Left colon (tissue), 2 donors: ENCODE measurements at regions not wholly inside any gene's neighbourhood (a gene's known extent, or its start where the extent isn't known, plus 50 kb on each side); places are given as distances from the start of the nearest gene placed in this dataset.

Source experiments
- ATAC-seq: fragments of 200-7000 bp; cut with Tn5 transposase; one replicate; pipeline ENCODE4 v1.9.1; 2020; ENCODE audit warnings: mild to moderate bottlenecking, moderate library complexity
- DNase-seq, 2 donors: peaks; one replicate each; pipeline ENCODE4 v3.0.0-alpha.2; 2020
- intact Hi-C, 2 donors: fragments of 100-400 bp; cut with DNase I in 1 of 2; cut with micrococcal nuclease in 1 of 2; formaldehyde crosslinking; loops; one replicate each; pipeline versions ENCODE4 v1.11.2 to v1.14.0; 2022; cut with DNase I, micrococcal nuclease
- donor health status: DM: no; HTN: no; CAD: no.
- donor health status: DM: yes; HTN: yes; CAD: no.

DNA sequence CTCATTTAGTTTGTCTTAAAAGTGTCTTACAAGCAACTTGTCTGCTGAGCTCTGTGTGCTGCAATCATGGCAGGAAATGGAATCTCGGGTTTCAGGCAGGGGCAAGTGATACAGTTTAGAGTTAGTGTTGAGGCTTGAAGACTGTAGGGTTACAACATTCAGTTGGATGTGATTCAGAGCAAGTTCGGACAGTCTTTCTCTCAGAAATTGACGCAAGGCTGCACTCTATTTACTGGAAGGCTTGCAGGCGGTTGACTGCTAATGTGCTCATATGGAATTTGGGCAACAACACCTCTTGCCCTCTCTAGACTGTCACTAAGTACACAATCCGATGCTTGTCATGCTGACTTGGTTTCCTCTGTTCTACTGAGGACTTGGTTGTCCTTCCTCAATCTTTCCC, 161.7 kb upstream of the BMPER start:
- intact Hi-C loops: loop anchor here in 1 of 2 donors (10.0 kb wide), 1 partner anchor 499 kb away; no protein-coding TSS in a partner anchor
- no peak for DNase-seq
- ATAC-seq: no peak

DNA sequence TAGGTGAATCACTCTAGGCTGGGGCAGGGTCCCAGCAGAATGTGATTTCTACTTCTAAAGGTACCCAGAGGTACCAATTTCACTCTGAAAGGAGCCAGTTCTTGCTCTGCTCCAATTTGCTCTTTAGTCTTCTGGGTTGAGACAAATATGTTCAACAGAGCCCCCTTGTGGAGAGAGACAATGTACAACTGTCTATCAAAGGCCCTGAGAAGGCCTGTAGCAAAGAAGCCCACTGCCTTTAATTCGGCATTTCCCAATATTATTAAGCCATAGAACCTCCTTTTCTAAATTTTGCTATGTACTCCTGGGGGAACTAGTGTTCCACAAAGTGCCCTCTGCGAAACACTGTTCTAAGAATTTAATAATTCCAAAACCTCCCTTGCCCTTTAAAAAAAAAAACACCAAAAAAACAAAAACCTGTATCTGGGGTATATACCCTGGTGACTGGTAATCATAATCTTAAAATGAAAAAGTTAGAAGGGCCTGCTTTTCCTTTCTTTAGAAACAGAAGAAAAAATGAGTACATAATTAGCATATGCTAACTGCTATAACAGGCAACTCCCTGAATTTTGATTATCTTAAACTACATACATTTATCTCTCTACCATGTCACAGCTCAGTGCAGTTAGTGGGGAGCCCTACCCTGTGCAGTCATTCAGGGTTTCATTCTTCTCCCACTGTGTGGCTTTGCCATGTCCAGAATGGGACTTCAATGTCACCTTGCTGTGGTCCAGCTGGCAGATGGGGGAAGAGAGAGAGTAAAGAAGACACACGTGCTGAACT, 160.9 kb upstream of the BMPER start:
- ATAC-seq (peak; percentile 72), DNase-seq (no peak)
- intact Hi-C loops: loop anchor here in 1 of 2 donors (10.0 kb wide), 1 partner anchor 500 kb away; no protein-coding TSS in a partner anchor

DNA sequence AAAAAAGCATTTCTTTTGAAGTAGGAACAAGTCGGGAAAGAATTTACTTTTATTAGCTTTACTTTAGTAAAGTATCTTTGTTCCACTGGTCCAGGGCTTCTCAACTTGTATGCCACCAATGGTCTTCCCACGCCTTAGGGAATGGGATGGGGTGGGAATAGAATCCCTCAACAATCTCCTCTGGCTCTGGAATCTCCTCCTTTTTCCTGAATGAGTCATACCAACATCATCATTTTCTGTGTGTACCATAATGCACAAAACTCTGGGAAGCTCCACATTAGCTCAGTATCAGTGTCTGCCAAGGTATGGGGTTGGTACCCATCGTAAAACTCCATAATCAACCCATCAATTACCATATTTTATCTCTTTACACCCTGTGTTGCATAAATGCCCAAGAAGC, 159.4 kb upstream of the BMPER start:
- intact Hi-C loops: loop anchor here in 1 of 2 donors (10.0 kb wide), 1 partner anchor 501 kb away; no protein-coding TSS in a partner anchor
- ATAC-seq: no peak
- no peak for DNase-seq

DNA sequence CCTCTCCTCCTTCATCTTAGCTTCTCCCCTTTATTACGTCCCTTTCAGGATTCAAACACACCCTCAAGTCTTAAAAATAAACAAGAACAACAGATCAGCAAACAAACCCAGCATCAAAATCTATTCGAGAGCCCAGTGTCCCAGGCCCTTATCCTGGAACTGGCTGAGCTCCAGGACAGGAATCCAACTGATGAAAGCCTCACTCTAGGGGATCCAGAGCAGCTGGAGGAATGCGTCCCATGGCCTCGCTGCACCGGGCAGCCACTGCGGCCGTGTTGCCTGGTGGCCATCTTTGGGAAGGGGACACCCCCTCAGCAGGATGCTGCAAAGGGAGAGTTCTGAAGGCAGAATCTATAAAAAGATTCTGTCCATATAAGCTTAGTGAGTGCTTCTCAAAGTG, 156.5 kb upstream of the BMPER start:
- DNase-seq: no peak
- intact Hi-C loops: loop anchor here in 1 of 2 donors (10.0 kb wide), 1 partner anchor 504 kb away; no protein-coding TSS in a partner anchor
- ATAC-seq: no peak

DNA sequence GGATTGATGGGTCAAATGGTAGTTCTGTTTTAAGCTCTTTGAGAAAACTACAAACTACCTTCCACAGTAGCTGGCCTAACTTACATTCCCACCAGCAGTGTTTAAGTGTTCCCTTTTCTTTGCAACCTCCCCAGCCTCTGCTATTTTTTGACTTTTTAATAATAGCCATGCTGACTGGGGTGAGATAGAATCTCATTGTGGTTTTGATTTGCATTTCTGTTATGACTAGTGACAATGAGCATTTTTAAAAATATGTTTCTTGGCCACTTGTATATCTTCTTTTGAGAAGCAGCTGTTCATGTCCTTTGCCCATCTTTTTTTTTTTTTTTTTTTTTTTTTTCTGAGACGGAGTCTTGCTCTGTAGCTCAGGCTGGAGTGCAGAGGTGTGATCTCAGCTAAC, 155.2 kb upstream of the BMPER start:
- ATAC-seq: no peak
- intact Hi-C loops: loop anchor here in 1 of 2 donors (10.0 kb wide), 1 partner anchor 145 kb away; no protein-coding TSS in a partner anchor
- no peak for DNase-seq

DNA sequence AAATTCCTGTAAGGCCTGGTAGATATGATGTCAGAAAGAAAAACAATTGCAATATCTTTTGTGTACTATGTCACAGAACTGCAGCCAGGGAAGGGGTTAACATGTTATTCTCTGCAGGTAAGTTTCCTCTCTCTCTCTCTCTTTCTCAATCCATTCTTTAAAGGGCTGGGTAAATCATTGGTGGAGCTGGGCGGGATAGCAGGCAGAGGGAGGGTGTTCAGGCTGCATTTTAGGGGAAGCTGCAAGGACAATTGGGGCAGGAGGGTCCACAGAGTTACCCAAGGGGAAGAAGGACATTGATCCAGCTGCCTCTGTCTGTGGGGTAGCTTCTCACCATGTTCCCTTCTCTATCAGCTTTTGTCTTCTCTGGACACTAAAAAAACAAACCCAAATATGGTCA, 153.9 kb upstream of the BMPER start:
- DNase-seq: no peak
- intact Hi-C loops: loop anchor here in 1 of 2 donors (10.0 kb wide), 1 partner anchor 143 kb away; no protein-coding TSS in a partner anchor
- no peak for ATAC-seq

DNA sequence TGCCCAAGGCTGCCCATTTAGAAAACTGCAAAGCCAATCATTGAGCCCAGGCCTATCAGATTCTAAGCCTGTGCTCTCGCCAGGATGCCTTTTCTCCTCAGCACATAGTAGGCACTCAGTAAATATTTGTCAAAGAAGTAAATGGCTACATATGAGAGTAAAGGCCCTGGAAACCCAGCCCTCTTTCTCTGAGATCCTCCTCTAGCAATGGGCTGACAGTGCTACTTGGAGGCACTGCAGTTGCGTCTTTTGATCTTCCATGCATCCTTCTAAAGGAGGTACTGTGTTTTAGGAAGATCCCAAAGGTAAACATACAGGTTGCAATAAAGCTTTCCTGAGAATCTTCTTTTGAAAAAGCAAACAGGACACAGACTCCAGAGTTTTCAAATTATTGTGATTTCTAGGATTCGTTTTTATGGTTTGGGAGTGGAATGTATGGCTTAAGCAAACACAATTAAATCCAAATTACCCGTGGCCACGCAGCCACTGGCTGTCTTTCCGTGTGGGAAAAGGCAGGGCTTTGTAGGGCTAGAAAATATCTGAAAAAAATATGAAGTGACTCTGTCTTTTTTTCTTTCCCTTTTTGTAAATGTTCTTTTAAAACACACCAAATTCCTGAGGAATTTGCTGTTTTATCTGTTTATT, 151.3 kb upstream of the BMPER start:
- DNase-seq (no peak), ATAC-seq (peak; percentile 92)
- intact Hi-C loops: loop anchor here in 1 of 2 donors (10.0 kb wide), 1 partner anchor 141 kb away; no protein-coding TSS in a partner anchor

DNA sequence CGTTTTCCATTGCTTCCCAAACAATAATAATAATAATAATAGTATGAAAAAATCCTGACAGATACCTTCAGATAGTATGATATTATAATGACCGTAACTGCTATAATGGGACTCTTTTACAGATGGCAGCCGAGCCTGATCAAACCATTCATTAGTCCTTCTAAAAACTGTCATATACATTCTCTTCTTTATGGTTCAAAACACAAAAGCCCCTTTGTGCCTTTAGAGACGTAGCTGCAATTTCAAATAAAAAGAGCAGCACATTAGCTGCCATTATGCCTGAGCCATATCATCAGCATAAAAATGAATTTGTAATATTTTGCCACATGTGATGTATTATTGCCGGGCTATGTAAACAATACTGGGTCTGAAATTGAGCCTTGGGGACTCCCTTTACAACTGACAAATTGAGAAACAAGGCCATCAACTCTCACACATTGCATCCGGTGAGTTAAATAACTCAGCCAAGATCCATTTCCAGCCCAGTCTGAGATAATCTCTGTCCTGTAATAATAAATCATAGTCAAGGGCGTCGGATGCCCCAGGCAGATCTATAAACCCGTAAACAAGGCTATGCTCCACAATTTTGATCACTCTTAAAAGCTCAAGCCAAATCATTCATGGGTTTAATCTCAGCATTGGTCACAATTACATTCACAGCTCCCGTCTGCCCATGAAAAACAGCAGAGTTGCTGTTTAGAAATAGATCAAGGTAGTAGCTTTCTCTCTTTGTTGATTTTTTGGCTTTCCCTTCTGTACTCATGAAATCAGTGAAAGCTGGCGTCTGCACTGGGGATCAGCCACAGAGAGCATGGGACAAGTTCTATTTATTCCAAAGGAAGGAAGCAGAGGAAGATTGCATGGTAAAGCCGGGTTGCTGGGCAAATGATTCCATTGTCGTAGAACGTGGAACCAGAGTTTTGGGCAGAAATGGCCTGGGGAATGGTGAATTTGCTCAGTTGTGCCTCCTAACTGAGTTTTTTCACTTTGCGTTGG, 150.1 kb upstream of the BMPER start:
- DNase-seq: no peak

DNA sequence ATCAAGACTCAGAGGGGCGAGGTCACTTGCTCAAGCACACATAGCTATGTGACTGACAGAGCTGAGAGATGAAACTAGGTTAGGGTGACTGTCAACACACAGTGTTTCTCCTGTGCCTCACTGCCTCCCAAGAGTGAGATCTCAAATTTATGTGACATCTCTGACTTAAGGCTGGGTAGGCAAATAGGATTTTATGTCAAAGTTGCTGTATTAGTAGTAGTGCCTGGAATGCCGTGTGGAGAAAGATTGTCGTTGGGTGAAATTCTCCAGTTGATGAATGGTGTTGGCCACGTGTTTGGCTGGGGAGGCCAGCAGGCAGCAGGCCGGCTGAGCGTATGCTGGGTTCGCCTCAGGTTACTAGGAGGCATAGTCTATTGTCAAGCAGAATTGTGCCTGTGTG, 148.3 kb upstream of the BMPER start:
- no peak for DNase-seq
- ATAC-seq: no peak
- intact Hi-C loops: loop anchor here in 1 of 2 donors (10.0 kb wide), 1 partner anchor 138 kb away; no protein-coding TSS in a partner anchor

More for the DNA sequence above, 150.1 kb upstream of the BMPER start:
- intact Hi-C loops: loop anchor here in 1 of 2 donors (10.0 kb wide), 1 partner anchor 140 kb away; no protein-coding TSS in a partner anchor
- ATAC-seq: peak; percentile 50

DNA sequence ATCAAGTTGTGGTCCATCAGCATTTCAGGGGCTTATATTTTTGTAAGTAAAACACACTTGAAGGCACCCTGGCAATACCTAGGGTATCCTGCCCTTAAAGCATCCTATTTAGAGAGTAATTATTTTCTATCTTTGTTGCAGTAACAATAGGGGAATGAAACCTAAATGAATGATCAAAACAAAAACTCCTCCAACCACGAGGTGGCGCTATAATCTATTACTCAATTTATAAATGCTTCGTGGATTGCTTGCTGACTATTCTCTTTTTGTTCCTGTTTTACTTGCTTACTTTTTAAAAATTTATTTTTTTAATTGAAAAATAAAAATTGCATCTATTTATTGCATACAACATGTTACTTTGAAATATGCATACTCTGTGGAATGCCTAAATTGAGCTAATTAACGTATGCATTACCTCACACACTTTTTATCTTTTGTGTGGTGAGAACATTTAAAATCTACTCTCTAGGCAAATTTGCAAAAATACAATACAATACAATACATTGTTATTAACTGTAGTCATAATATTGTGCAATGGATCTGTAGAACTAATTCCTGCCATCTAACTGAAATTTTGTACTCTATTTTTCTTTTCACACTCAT, 147.7 kb upstream of the BMPER start:
- peak in 1 of 2 donors; percentile 31 for DNase-seq

DNA sequence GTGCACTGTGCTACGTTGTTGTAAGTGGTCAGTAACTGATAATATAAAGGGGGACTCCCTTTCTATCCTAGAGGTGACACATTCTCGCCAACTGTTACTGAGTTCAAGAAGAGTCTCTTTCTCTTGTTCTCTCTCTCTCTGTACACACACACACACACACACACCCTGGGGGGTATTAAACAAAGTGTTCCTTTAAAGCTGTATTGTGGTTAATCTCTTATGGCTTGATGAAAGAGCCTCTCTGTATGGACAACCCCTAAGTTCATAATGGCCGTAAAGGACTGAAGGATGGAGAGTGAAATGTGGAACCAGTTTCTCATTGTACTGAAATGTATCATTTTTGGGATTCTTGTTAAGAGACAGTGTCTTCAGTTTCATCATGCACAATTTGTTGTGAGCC, 145.2 kb upstream of the BMPER start:
- ATAC-seq: no peak
- no peak for DNase-seq
- intact Hi-C loops: no loop called here

More for the DNA sequence above, 147.7 kb upstream of the BMPER start:
- no peak for ATAC-seq
- intact Hi-C loops: loop anchor here in 1 of 2 donors (10.0 kb wide), 1 partner anchor 137 kb away; no protein-coding TSS in a partner anchor

DNA sequence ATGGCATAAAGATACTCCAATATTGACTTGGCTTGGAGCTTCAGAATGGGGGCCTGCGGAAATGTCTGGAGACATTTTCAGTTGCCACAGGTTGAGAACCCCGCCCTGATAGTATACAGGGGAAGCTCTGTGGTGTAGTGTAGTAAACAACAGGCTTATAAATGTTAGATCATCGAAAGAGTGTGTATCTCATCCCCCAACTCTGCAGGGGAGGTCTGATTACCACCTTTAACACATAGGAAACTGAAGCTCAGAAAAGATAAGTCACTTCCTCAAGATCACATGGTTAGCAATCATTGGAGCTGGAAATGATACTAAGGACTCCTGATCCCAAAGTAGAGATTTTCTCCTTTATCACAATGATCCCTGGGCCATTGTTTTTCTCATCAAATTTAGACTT, 144.5 kb upstream of the BMPER start:
- intact Hi-C loops: no loop called here
- ATAC-seq (no peak), DNase-seq (no peak)

DNA sequence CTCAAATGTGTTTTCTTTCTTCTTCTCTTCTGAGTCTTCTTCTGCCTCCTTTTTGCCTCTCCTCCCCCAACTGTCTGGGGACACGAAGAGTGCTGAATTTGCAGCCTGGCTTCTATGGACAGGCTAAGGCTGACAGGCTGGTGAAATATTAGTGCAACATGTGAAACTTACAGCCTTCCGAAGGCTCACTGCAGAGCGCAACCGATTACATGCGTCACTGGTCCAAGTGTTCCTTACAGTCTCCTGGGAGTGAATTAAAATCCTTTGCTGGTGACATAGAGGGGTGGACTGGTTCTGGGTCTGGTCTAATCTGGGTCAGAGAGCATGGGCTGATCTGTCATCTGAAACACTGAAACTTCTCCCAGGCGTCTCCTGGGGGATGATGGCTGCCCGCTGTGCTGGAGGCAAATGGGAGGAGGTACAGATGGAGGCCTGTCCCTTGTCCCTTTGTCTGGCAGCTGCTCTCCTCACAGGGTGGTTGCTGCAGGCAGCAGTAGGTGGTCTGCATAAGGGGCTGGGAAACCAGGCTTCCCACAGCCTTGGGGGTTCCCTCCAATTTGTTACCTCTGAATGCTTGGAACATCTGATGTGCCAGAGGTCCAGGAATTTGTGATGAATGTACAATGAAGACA, 143.8 kb upstream of the BMPER start:
- intact Hi-C loops: no loop called here
- DNase-seq (no peak), ATAC-seq (no peak)

DNA sequence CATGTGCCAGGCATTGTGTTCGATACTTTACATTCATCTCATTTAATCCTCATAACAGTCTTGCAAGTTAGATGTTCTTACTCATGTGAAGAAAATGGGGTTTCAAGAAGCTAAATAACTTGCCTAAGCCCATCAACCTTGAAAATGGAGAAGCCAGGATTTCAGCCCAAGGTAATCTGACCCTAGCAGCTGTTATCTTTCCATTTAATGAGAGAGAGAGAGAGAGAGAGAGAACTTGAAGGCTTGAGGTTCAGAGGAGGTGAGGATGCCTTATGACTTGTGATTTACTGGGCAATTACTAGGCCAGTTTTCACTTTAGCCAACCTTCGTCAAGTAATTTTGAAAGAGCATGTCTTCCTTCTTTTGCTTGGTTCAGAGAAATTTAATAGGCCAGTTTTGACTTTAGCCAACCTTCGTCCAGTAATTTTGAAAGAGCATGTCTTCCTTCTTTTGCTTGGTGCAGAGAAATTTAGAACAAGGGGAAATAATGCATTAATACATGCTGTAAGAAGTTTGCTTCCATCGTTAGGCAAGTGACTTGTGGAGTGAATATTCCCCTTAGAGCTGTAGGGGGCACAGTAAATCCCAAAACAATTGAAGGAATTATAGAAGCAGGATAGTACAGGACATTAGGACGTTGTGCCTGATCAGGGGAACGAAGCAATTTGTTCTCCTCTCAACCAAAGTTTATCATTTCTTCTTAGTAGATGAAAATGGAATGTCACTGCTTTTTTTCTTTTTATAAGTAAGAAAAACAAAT, 143.0 kb upstream of the BMPER start:
- intact Hi-C loops: no loop called here
- DNase-seq (no peak), ATAC-seq (no peak)

DNA sequence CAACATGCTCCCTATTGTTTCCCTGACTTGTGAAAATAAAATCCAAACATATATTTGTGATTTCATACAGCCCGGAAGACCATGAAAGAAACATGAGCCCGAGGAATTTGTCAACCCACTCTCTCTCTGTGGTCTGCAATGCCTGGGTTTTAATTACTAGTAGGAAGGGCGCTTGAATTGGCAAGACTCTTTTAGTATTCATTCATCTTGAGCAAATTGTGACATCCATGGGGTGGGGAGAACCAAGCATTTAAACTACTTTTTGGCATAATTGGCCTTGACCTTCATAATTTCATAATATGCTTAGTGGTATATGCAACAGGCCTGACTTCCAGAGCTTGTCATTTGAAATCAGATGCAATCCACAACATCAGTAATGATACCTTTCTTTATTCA, 142.4 kb upstream of the BMPER start:
- ATAC-seq: no peak
- intact Hi-C loops: no loop called here

DNA sequence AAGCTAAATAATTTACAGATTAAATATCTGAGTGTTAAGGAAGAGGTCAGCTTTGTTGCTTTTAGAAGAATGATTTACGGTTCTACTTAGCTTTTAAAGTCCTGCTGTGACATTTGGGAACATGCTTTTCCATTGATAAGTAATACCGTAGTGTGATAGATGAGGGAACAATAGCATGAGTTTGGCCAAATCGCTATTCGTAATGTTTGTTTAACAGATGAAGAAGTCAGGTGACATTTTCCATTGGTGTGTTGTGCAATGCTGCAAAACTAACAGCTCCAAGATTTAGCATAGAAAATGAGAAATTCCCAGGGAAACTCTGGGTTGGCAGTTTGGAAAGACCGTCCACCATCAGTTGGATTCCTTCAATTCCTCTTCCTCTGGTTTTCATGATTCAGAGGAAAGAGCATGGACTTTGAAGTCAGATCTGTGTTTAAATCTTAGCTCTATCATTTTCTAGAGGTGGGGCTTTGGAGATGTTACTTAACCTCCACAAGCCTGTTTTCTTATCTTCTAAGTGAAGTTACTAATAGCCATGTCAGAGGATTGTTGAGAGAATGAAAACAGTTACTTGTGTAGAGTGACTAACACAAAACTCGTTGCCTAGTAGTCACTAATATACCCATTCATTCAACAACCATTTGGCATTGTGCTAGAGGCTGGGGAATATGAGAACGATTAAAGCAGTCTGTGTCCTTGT, 140.4 kb upstream of the BMPER start:
- no peak for DNase-seq
- intact Hi-C loops: no loop called here
- ATAC-seq: peak; percentile 46

More for the DNA sequence above, 142.4 kb upstream of the BMPER start:
- no peak for DNase-seq
